AG09309 (cell line): ENCODE measurements at regions not wholly inside any gene's neighbourhood (a gene's known extent, or its start where the extent isn't known, plus 50 kb on each side); places are given as distances from the start of the nearest gene placed in this dataset.

Experiments used
- DNase-seq: peaks from one replicate; pipeline ENCODE4 v3.0.0-alpha.2; 2010; ENCODE audit warnings: low read depth
- H3K4me3 ChIP-seq: 2 replicates; pipeline ENCODE4 v1.5.1; 2011; ENCODE audit warnings: mild to moderate bottlenecking, low read depth, low read length, moderate library complexity; ENCODE audit not compliant: control insufficient read depth
- CTCF ChIP-seq: IDR thresholded peaks from 2 replicates; pipeline ENCODE4 v1.5.1; 2011; ENCODE audit warnings: mild to moderate bottlenecking, low read depth, low read length, inconsistent platforms; ENCODE audit not compliant: insufficient read depth, control insufficient read depth; ENCODE audit errors: missing control alignments

DNA sequence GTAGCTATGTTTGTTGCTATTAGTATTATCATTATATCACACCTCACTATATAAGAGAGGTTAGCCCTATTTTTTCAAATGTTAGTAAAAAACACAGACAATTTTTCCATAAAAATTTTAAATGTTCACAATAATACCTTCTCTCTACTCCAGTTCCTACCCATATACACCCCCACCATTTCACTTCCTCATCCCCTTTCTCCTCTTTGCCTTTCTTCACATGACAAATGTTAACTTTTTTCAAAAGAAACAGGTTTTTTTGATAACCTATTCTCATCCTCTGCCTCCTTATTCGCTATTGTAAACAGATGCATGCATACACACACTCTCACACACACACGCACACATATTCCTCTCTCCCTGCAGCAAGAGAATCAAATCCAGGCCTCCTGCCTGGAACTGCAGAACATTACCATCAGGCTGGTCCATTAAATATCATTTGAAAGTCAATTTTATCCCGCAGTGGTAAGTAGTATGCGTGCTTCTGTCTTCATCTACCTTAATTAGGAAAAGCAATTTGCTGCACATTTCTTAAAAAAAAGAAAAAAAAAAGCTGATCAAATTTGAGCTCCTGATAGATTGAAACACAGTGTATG lies 55.5 kb downstream of the MID1IP1 start:
- no peak for TF ChIP-seq CTCF
- DNase-seq = no peak
- H3K4me3 ChIP-seq = no peak overlapping the region

DNA sequence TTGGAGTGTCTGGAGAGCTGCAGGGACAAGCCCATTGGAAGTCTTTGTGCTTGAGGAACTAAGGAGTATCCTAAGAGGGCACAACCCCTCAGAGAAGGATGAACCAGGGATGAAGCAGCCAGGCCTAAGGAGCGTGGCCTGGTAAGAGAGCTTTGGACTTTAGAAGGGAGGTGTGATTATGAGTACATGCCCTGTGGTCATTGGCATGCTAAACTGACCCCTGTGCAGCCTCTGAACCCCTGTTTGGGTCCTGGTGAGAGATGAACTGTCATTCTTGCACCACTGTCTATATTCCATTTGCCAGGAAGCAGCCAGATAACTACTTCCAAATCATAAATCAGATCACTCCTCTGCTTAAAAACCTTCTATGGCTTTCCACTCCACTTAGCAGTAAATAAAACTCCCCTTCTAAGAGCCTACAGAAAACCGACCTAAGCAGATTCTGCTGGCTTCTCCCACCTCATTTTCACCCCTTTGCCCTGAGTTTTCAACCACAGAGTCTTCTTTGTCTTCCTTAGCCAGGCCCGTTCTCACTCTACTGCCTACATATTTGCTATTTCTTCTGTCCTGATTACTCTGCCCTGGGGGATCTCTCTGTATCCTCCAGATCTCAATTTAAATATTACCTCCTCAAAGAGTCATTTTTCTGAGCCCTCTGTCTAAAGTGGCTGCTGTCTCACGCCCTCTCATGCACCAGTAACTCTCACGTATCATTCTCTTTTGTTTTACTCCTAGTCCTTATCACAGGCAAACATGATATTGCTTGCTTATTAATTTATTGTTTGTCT lies 56.7 kb downstream of the MID1IP1 start:
- TF ChIP-seq CTCF = no peak
- H3K4me3 ChIP-seq = no peak overlapping the region
- DNase-seq = no peak

DNA sequence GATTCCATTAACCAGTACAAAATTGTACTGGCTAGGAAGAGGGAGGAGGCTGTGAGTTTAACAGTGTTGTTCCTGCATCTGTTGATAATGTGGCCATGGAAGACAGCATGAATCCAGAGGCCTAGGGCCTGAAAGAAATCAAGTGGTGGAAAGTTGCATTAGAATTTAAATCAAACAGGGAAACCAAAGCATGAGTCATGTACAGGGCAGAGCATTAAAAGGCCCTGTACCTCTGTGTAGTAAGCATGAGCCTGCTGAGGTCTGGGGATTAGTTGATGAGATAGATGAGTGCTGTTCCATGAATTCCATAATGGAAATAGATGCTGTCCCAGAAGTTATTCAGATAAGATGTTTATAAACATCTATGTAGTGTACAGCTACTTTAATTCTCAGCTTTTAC lies 58.3 kb downstream of the MID1IP1 start:
- no peak for TF ChIP-seq CTCF
- H3K4me3 ChIP-seq = no peak overlapping the region
- peak; percentile 11 for DNase-seq

- no peak overlapping the region for H3K4me3 ChIP-seq
- no peak for TF ChIP-seq CTCF
- DNase-seq = no peak
Measured at GRCh38 chrX:38860106-38861013, 59.1 kb downstream of the MID1IP1 start.

GRCh38 chrX:38861489-38861888 lies 60.2 kb downstream of the MID1IP1 start:
- peak; percentile 13 for DNase-seq
- no peak for TF ChIP-seq CTCF
- no peak overlapping the region for H3K4me3 ChIP-seq

GRCh38 chrX:38862100-38862499 lies 60.8 kb downstream of the MID1IP1 start:
- no peak for DNase-seq
- H3K4me3 ChIP-seq = no peak overlapping the region
- no peak for TF ChIP-seq CTCF
